SK-N-SH treated with all-trans-retinoic acid at 6 μM for 48 hours (cell line): ENCODE measurements at regions not wholly inside any gene's neighbourhood (a gene's known extent, or its start where the extent isn't known, plus 50 kb on each side); places are given as distances from the start of the nearest gene placed in this dataset.

Experiments used
- ATAC-seq: fragments of 200-7000 bp; cut with Tn5 transposase; 3 replicates; pipeline ENCODE4 v1.9.1; 2020; ENCODE audit warnings: mild to moderate bottlenecking, moderate library complexity
- ARNTL ChIP-seq: fragments of 450-650 bp; formaldehyde crosslinking; IDR thresholded peaks from 2 replicates; pipeline ENCODE4 v1.5.0; 2020; ENCODE audit warnings: low read depth, mild to moderate bottlenecking, moderate library complexity, borderline replicate concordance
- BACH2 ChIP-seq: fragments of 250-450 bp; sonication (Bioruptor Pico); IDR thresholded peaks from 2 replicates; pipeline ENCODE4 v1.9.0; 2021; ENCODE audit warnings: mild to moderate bottlenecking, borderline replicate concordance
- CREB5 ChIP-seq: fragments of 250-450 bp; sonication (Bioruptor Pico); IDR thresholded peaks from 2 replicates; pipeline ENCODE4 v1.5.1; 2020; ENCODE audit warnings: low read depth, mild to moderate bottlenecking, moderate library complexity
- CSRNP3 ChIP-seq: fragments of 250-450 bp; sonication (Bioruptor Pico); IDR thresholded peaks from 2 replicates; pipeline ENCODE4 v1.5.1; 2021; ENCODE audit warnings: mild to moderate bottlenecking, moderate library complexity
- ESRRG ChIP-seq: fragments of 250-450 bp; sonication (Bioruptor Pico); IDR thresholded peaks from 2 replicates; pipeline ENCODE4 v1.6.1; 2021; ENCODE audit warnings: mild to moderate bottlenecking
- GLIS3 ChIP-seq: fragments of 250-450 bp; sonication (Bioruptor Pico); IDR thresholded peaks from 2 replicates; pipeline ENCODE4 v1.5.0; 2020; ENCODE audit warnings: mild to moderate bottlenecking, moderate library complexity
- ISL1 ChIP-seq: fragments of 250-450 bp; sonication (Bioruptor Pico); IDR thresholded peaks from 2 replicates; pipeline ENCODE4 v2.1.2; 2022; ENCODE audit warnings: mild to moderate bottlenecking, moderate library complexity
- OSR1 ChIP-seq: fragments of 250-450 bp; sonication (Bioruptor Pico); IDR thresholded peaks from 2 replicates; pipeline ENCODE4 v1.8.0; 2022; ENCODE audit warnings: moderate library complexity, mild to moderate bottlenecking, inconsistent platforms
- PATZ1 ChIP-seq: fragments of 250-450 bp; sonication (Bioruptor Pico); IDR thresholded peaks from 2 replicates; pipeline ENCODE4 v1.8.0; 2020; ENCODE audit warnings: mild to moderate bottlenecking, moderate library complexity, borderline replicate concordance
- POU6F1 ChIP-seq: fragments of 250-450 bp; sonication (Bioruptor Pico); IDR thresholded peaks from 2 replicates; pipeline ENCODE4 v1.8.0; 2021; ENCODE audit warnings: low read depth, mild to moderate bottlenecking, moderate library complexity, borderline replicate concordance
- PPARA ChIP-seq: fragments of 250-450 bp; sonication (Bioruptor Pico); IDR thresholded peaks from 2 replicates; pipeline ENCODE4 v1.5.0; 2020; ENCODE audit warnings: mild to moderate bottlenecking, borderline replicate concordance
- RARB ChIP-seq: fragments of 250-450 bp; sonication (Bioruptor Pico); IDR thresholded peaks from 2 replicates; pipeline ENCODE4 v1.8.0; 2021; ENCODE audit warnings: mild to moderate bottlenecking, moderate library complexity
- SNAI2 ChIP-seq: fragments of 250-450 bp; sonication (Bioruptor Pico); IDR thresholded peaks from 2 replicates; pipeline ENCODE4 v1.5.0; 2020; ENCODE audit warnings: mild to moderate bottlenecking, moderate library complexity
- TCF4 ChIP-seq: fragments of 250-450 bp; sonication (Bioruptor Pico); IDR thresholded peaks from 2 replicates; pipeline ENCODE4 v1.8.0; 2021; ENCODE audit warnings: mild to moderate bottlenecking, moderate library complexity, borderline replicate concordance
- TOX ChIP-seq: fragments of 250-450 bp; sonication (Bioruptor Pico); IDR thresholded peaks from 2 replicates; pipeline ENCODE4 v1.8.0; 2021; ENCODE audit warnings: mild to moderate bottlenecking, moderate library complexity, borderline replicate concordance
- TSHZ2 ChIP-seq: fragments of 250-450 bp; sonication (Bioruptor Pico); IDR thresholded peaks from 2 replicates; pipeline ENCODE4 v1.5.0; 2020; ENCODE audit warnings: mild to moderate bottlenecking, moderate library complexity
- ZC3H10 ChIP-seq: fragments of 250-450 bp; sonication (Bioruptor Pico); IDR thresholded peaks from 2 replicates; pipeline ENCODE4 v1.5.1; 2021; ENCODE audit warnings: mild to moderate bottlenecking, moderate library complexity
- ZFP3 ChIP-seq: fragments of 250-450 bp; sonication (Bioruptor Pico); IDR thresholded peaks from 2 replicates; pipeline ENCODE4 v1.5.0; 2020; ENCODE audit warnings: mild to moderate bottlenecking, moderate library complexity
- ZNF565 ChIP-seq: fragments of 450-650 bp; formaldehyde crosslinking; conservative IDR thresholded peaks from 2 replicates; pipeline ENCODE4 v1.5.0; 2020; ENCODE audit warnings: low read depth, mild to moderate bottlenecking, moderate library complexity
- ZNF70 ChIP-seq: fragments of 450-650 bp; formaldehyde crosslinking; IDR thresholded peaks from 2 replicates; pipeline ENCODE4 v1.5.0; 2020; ENCODE audit warnings: mild to moderate bottlenecking, moderate library complexity

- no peak for ATAC-seq
- TF ChIP-seq POU6F1 (CRISPR knock-in tag): no peak
- no peak for TF ChIP-seq ISL1
- no peak for TF ChIP-seq ZNF565 (CRISPR knock-in tag)
- no peak for TF ChIP-seq BACH2
- no peak for TF ChIP-seq TSHZ2 (CRISPR knock-in tag)
- TF ChIP-seq PPARA: no peak
- no peak for TF ChIP-seq ARNTL (CRISPR knock-in tag)
- TF ChIP-seq GLIS3 (CRISPR knock-in tag): no peak
- no peak for TF ChIP-seq OSR1 (CRISPR knock-in tag)
- no peak for TF ChIP-seq RARB (CRISPR knock-in tag)
- TF ChIP-seq CSRNP3 (CRISPR knock-in tag): no peak
- TF ChIP-seq SNAI2 (CRISPR knock-in tag): no peak
Measured at GRCh38 chr12:24441458-24441857, 492.0 kb upstream of the SOX5 start.

DNA sequence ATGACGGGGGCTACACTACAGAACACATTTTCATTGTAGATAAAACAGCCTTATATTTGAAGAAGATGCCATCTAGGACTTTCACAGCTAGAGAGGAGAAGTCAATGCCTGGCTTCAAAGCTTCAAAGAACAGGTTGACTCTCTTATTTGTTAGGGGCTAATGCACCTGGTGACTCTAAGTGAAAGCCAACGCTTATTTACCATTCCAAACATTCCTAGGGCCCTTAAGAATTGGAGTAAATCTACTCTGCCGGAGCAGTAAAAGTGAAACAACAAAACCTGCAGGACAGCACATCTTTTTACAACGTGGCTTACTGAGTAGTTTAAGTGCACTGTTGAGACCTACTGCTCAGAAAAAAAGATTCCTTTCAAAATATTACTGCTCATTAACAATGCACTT is 487.2 kb upstream of the SOX5 start:
- TF ChIP-seq ARNTL (CRISPR knock-in tag) (no peak), TOX (CRISPR knock-in tag) (no peak), ESRRG (CRISPR knock-in tag) (no peak), CREB5 (CRISPR knock-in tag) (no peak), ZFP3 (no peak), ISL1 (no peak), GLIS3 (CRISPR knock-in tag) (no peak), CSRNP3 (CRISPR knock-in tag) (no peak), PATZ1 (CRISPR knock-in tag) (no peak), SNAI2 (CRISPR knock-in tag) (no peak), OSR1 (CRISPR knock-in tag) (no peak), TCF4 (CRISPR knock-in tag) (no peak), RARB (CRISPR knock-in tag) (no peak), ZC3H10 (no peak)
- no peak for ATAC-seq

DNA sequence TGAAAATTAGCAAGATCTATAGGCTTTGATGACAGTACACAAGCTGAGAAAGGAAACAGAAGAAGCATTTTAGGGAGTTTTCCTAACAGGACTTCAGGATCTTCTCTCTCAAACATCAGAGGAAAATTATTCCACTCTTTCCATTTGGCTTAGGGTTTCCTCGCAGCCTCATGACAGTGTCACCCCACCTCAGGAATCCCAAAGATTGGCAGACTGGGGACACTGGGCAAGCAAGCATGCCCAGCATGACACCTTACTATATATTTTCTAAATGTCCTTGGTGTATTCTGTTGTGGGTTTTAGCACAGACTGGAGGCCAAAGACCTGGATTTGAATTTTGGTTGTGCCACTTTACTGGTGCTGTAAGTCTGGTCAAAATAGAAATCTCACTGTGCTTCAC is 482.4 kb upstream of the SOX5 start:
- no peak for ATAC-seq
- TF ChIP-seq TSHZ2 (CRISPR knock-in tag): no peak
- TF ChIP-seq SNAI2 (CRISPR knock-in tag): no peak
- TF ChIP-seq OSR1 (CRISPR knock-in tag): no peak
- no peak for TF ChIP-seq RARB (CRISPR knock-in tag)
- TF ChIP-seq TCF4 (CRISPR knock-in tag): no peak
- TF ChIP-seq ZNF70 (CRISPR knock-in tag): no peak
- TF ChIP-seq ZC3H10: no peak
- TF ChIP-seq, all 23 proteins: peak for 0
